IMR-90 (cell line): ENCODE measurements at regions not wholly inside any gene's neighbourhood (a gene's known extent, or its start where the extent isn't known, plus 50 kb on each side); places are given as distances from the start of the nearest gene placed in this dataset.

Source experiments
- ATAC-seq: fragments of 200-7000 bp; cut with Tn5 transposase; 2 replicates; pipeline ENCODE4 v1.9.1; 2020; ENCODE audit warnings: low read depth, mild to moderate bottlenecking, moderate library complexity
- BruUV-seq: library from RNA; stranded (reverse); fragments of 400-500 nt; replicated peaks from 2 replicates; lab custom pipeline; 2021; lab: Mats Ljungman, UMichigan
- CTCF ChIA-PET: fragments of 300-600 bp; formaldehyde crosslinking; extraction: SDS; loops from one replicate; lab custom pipeline; 2021; ENCODE audit warnings: antibody characterized with exemption; lab: Yijun Ruan, JAX
- POLR2A ChIA-PET: fragments of 300-600 bp; sonication (Branson Sonifier 250); formaldehyde crosslinking; loops from one replicate; lab custom pipeline; 2022; ENCODE audit warnings: antibody characterized with exemption; ENCODE audit not compliant: unreplicated experiment; lab: Charles Lee
- DNase-seq: peaks from one replicate; pipeline ENCODE4 v3.0.0; 2013
- H2AFZ ChIP-seq: replicated peaks from 2 replicates; pipeline ENCODE3; 2013; ENCODE audit warnings: low read length, mild to moderate bottlenecking; ENCODE audit not compliant: poor library complexity
- H2AK5ac ChIP-seq: 2 replicates; pipeline ENCODE4 v1.6.1; 2013; ENCODE audit warnings: low read depth, low read length, inconsistent platforms
- H2AK9ac ChIP-seq: replicated peaks from 2 replicates; pipeline ENCODE3; 2013; ENCODE audit warnings: mild to moderate bottlenecking, low read depth, low read length, moderate library complexity; ENCODE audit not compliant: poor library complexity
- H2BK120ac ChIP-seq: 2 replicates; pipeline ENCODE4 v1.6.1; 2013; ENCODE audit warnings: low read depth, low read length, inconsistent platforms
- H2BK15ac ChIP-seq: 3 replicates; pipeline ENCODE4 v1.6.1; 2013; ENCODE audit warnings: low read depth, low read length, inconsistent platforms
- H2BK20ac ChIP-seq: 2 replicates; pipeline ENCODE4 v1.6.1; 2013; ENCODE audit warnings: low read depth, mild to moderate bottlenecking, inconsistent platforms, low read length, moderate library complexity
- H2BK5ac ChIP-seq: 2 replicates; pipeline ENCODE4 v1.6.1; 2013; ENCODE audit warnings: mild to moderate bottlenecking, low read depth, low read length, inconsistent platforms; ENCODE audit not compliant: poor library complexity, severe bottlenecking
- H3K14ac ChIP-seq: replicated peaks from 2 replicates; pipeline ENCODE4 v1.6.1; 2013; ENCODE audit warnings: low read depth, low read length, inconsistent platforms
- H3K18ac ChIP-seq: 2 replicates; pipeline ENCODE4 v1.6.1; 2013; ENCODE audit warnings: low read depth, low read length, control low read depth
- H3K23ac ChIP-seq: 2 replicates; pipeline ENCODE4 v1.6.1; 2013; ENCODE audit warnings: low read depth, low read length, inconsistent platforms
- H3K27ac ChIP-seq: 2 replicates; pipeline ENCODE4 v1.5.1; 2013; ENCODE audit warnings: mild to moderate bottlenecking, control low read depth, low read length; ENCODE audit not compliant: insufficient read depth
- H3K27me3 ChIP-seq: 2 replicates; pipeline ENCODE4 v1.6.1; 2013; ENCODE audit warnings: low read length; ENCODE audit not compliant: control insufficient read depth, insufficient read depth
- H3K36me3 ChIP-seq: 2 replicates; pipeline ENCODE4 v1.6.1; 2013; ENCODE audit warnings: low read length, mixed read lengths; ENCODE audit not compliant: control insufficient read depth, insufficient read depth
- H3K4ac ChIP-seq: 2 replicates; pipeline ENCODE4 v1.6.1; 2013; ENCODE audit warnings: low read depth, low read length, inconsistent platforms
- H3K4me1 ChIP-seq: 2 replicates; pipeline ENCODE4 v1.6.1; 2013; ENCODE audit warnings: low read length, mixed read lengths; ENCODE audit not compliant: control insufficient read depth, insufficient read depth
- H3K4me2 ChIP-seq: 2 replicates; pipeline ENCODE4 v1.6.1; 2013; ENCODE audit warnings: low read depth, mild to moderate bottlenecking, control low read depth, low read length, moderate library complexity
- H3K4me3 ChIP-seq: 2 replicates; pipeline ENCODE4 v1.5.1; 2013; ENCODE audit warnings: low read depth, mild to moderate bottlenecking, control low read depth, low read length, moderate library complexity; ENCODE audit not compliant: insufficient read depth
- H3K56ac ChIP-seq: 2 replicates; pipeline ENCODE4 v1.6.1; 2013; ENCODE audit warnings: low read length, inconsistent platforms; ENCODE audit not compliant: insufficient read depth; ENCODE audit errors: extremely low read depth
- H3K79me1 ChIP-seq, 2 experiments: 2 replicates each; pipeline ENCODE4 v1.6.1; 2013; ENCODE audit warnings: low read length in 2 of 2, inconsistent platforms in 1 of 2, low read depth in 1 of 2
- H3K9ac ChIP-seq: 2 replicates; pipeline ENCODE4 v1.6.1; 2013; ENCODE audit warnings: low read depth, low read length, control low read depth
- H3K9me1 ChIP-seq: 2 replicates; pipeline ENCODE4 v1.6.1; 2013; ENCODE audit warnings: low read length, inconsistent platforms; ENCODE audit not compliant: insufficient read depth
- H3K9me3 ChIP-seq: 2 replicates; pipeline ENCODE4 v1.6.1; 2013; ENCODE audit warnings: low read length; ENCODE audit not compliant: control insufficient read depth, insufficient read depth
- H4K20me1 ChIP-seq: 2 replicates; pipeline ENCODE4 v1.6.1; 2013; ENCODE audit warnings: low read length, inconsistent platforms; ENCODE audit not compliant: insufficient read depth
- H4K5ac ChIP-seq: 2 replicates; pipeline ENCODE4 v1.6.1; 2013; ENCODE audit warnings: mild to moderate bottlenecking, low read depth, low read length, control low read depth
- H4K8ac ChIP-seq, 2 experiments: 2 replicates each; pipeline ENCODE4 v1.6.1; 2013; ENCODE audit warnings: low read depth in 2 of 2, low read length in 2 of 2, control low read depth in 1 of 2, inconsistent platforms in 1 of 2
- H4K91ac ChIP-seq: 2 replicates; pipeline ENCODE4 v1.6.1; 2013; ENCODE audit warnings: low read depth, low read length, inconsistent platforms; ENCODE audit not compliant: insufficient read depth
- CEBPB ChIP-seq: IDR thresholded peaks from 2 replicates; pipeline ENCODE4 v1.6.1; 2012; ENCODE audit warnings: low read depth, low read length, improper control_type of control experiment
- CHD1 ChIP-seq: IDR thresholded peaks from 2 replicates; pipeline ENCODE4 v1.6.1; 2012; ENCODE audit warnings: low read depth, low read length, improper control_type of control experiment
- FOS ChIP-seq: fragments of 150-350 bp; IDR thresholded peaks from 2 replicates; pipeline ENCODE4 v1.6.1; 2016; ENCODE audit warnings: low read depth, low read length
- MAZ ChIP-seq: IDR thresholded peaks from 2 replicates; pipeline ENCODE4 v1.6.1; 2012; ENCODE audit warnings: low read depth, mild to moderate bottlenecking, low read length, improper control_type of control experiment, moderate library complexity, borderline replicate concordance
- POLR2A ChIP-seq: IDR thresholded peaks from 2 replicates; pipeline ENCODE4 v1.6.1; 2012; ENCODE audit warnings: mild to moderate bottlenecking, low read depth, low read length
- RAD21 ChIP-seq: IDR thresholded peaks from 2 replicates; pipeline ENCODE4 v1.6.1; 2012; ENCODE audit warnings: low read length, improper control_type of control experiment
- SMC3 ChIP-seq: fragments of 150-350 bp; IDR thresholded peaks from 2 replicates; pipeline ENCODE4 v1.6.1; 2016; ENCODE audit warnings: low read depth, mild to moderate bottlenecking, antibody characterized with exemption, low read length, moderate library complexity
- USF2 ChIP-seq: fragments of 150-350 bp; IDR thresholded peaks from 2 replicates; pipeline ENCODE4 v1.6.1; 2017; ENCODE audit warnings: mild to moderate bottlenecking, antibody characterized with exemption, low read length, low read depth
- dilution Hi-C: fragments of 300-500 bp; cut with HindIII; formaldehyde crosslinking; loops from one replicate; pipeline ENCODE4 v1.14.3; 2018; ENCODE audit warnings: low sequenced_read_pairs; ENCODE audit not compliant: unreplicated experiment
- in situ Hi-C: fragments of 300-500 bp; cut with MboI; formaldehyde crosslinking; loops from 3 replicates; pipeline ENCODE4 v1.14.3; 2019; ENCODE audit warnings: low sequenced_read_pairs, inconsistent platforms, mixed read lengths
- intact Hi-C: fragments of 100-400 bp; cut with micrococcal nuclease; formaldehyde crosslinking; loops from 2 replicates; pipeline ENCODE4 v1.10.0; 2022
- TF ChIP-seq, protein P1 (sequence below): fragments of 150-350 bp; IDR thresholded peaks from 2 replicates; pipeline ENCODE4 v1.6.1; 2016; ENCODE audit warnings: low read depth, mild to moderate bottlenecking, low read length, moderate library complexity, borderline replicate concordance

DNA sequence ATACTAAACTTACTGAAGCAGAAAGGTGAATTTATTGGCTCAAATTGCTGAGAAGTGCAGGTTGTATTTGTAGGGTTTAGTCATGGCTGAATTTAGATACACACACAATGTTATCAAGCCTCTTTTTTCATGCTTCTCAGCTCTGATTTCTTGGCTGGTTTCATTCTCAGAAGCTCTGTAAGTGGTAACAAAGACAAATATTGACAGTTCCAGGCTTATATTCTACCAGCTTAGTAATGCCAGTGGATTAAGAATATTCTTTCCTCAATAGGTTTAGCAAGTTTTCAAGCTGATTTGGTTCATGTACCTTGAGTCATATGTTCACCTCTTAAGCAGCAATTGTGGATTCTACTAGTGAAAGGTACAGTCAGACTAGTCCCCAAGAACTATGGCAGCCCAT is 52.1 kb upstream of the PKIB start:
- H3K4me2 ChIP-seq, result no peak overlapping the region
- dilution Hi-C loops, result no loop called here
- no peak overlapping the region for H3K56ac ChIP-seq
- no peak overlapping the region for H4K5ac ChIP-seq
- in situ Hi-C loops, result no loop called here
- TF ChIP-seq CHD1 (no peak), FOS (no peak), CEBPB (no peak), POLR2A (no peak), USF2 (no peak), RAD21 (no peak), MAZ (no peak), SMC3 (no peak)
- TF ChIP-seq, protein P1, sequence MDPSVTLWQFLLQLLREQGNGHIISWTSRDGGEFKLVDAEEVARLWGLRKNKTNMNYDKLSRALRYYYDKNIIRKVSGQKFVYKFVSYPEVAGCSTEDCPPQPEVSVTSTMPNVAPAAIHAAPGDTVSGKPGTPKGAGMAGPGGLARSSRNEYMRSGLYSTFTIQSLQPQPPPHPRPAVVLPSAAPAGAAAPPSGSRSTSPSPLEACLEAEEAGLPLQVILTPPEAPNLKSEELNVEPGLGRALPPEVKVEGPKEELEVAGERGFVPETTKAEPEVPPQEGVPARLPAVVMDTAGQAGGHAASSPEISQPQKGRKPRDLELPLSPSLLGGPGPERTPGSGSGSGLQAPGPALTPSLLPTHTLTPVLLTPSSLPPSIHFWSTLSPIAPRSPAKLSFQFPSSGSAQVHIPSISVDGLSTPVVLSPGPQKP, result no peak
- no peak overlapping the region for H2BK120ac ChIP-seq
- no peak overlapping the region for H3K4ac ChIP-seq
- H3K23ac ChIP-seq, result no peak overlapping the region
- no peak overlapping the region for H2AFZ ChIP-seq
- H2BK20ac ChIP-seq, result no peak overlapping the region
- H3K27ac ChIP-seq, result no peak overlapping the region
- H2BK15ac ChIP-seq, result no peak overlapping the region
- H2BK5ac ChIP-seq, result no peak overlapping the region
- BruUV-seq, result no TSS peak
- CTCF ChIA-PET, result no interaction called here
- no peaks in the 10 kb centered on the region for H3K4me1 ChIP-seq
- H3K36me3 ChIP-seq, result no peaks in the 10 kb centered on the region
- no peak overlapping the region for H2AK9ac ChIP-seq
- no peaks in the 10 kb centered on the region for H4K20me1 ChIP-seq
- no peak overlapping the region for H4K91ac ChIP-seq
- ATAC-seq, result no peak
- intact Hi-C loops, result no loop called here
- POLR2A ChIA-PET, result no interaction called here
- DNase-seq, result no peak
- H3K18ac ChIP-seq, result no peak overlapping the region
- no peaks in the 10 kb centered on the region for H3K27me3 ChIP-seq
- no peak overlapping the region for H3K14ac ChIP-seq
- H3K9me1 ChIP-seq, result no peaks in the 10 kb centered on the region
- no peak overlapping the region for H3K9ac ChIP-seq
- no peaks in the 10 kb centered on the region for H3K9me3 ChIP-seq
- H3K4me3 ChIP-seq, result no peak overlapping the region
- H3K79me1 ChIP-seq, result no peaks in the 10 kb centered on the region
- no peak overlapping the region for H2AK5ac ChIP-seq
- H4K8ac ChIP-seq, result no peak overlapping the region
